ENCODE measurements at regions not wholly inside any gene's neighbourhood (a gene's known extent, or its start where the extent isn't known, plus 50 kb on each side); places are given as distances from the start of the nearest gene placed in this dataset.

DNA sequence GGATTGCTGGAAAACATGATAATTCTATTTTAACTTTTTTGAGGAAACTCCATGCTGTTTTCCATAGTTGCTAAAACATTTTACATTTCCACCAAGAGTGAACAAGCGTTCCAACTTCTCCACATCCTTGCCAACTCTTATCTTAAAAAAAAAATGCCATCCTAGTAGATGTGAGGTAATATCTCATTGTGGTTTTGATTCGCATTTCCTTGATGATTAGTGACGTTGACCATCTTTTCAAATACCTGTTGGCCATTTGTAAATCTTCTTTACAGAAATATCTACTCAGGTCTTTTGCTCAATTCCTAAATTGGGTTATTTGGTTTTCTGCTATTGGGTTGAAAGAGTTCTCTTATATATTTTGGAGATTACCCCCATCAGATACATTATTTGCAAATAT, 77.4 kb upstream of the CLDN14 start:
- TF ChIP-seq, protein P1, sequence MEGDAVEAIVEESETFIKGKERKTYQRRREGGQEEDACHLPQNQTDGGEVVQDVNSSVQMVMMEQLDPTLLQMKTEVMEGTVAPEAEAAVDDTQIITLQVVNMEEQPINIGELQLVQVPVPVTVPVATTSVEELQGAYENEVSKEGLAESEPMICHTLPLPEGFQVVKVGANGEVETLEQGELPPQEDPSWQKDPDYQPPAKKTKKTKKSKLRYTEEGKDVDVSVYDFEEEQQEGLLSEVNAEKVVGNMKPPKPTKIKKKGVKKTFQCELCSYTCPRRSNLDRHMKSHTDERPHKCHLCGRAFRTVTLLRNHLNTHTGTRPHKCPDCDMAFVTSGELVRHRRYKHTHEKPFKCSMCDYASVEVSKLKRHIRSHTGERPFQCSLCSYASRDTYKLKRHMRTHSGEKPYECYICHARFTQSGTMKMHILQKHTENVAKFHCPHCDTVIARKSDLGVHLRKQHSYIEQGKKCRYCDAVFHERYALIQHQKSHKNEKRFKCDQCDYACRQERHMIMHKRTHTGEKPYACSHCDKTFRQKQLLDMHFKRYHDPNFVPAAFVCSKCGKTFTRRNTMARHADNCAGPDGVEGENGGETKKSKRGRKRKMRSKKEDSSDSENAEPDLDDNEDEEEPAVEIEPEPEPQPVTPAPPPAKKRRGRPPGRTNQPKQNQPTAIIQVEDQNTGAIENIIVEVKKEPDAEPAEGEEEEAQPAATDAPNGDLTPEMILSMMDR (IDR thresholded peaks at IDR 0.05) = no peak
- TF ChIP-seq POLR2AphosphoS5 (IDR thresholded peaks at IDR 0.05) (no peak), POLR2A (IDR thresholded peaks at IDR 0.05) (no peak), EP300 (IDR thresholded peaks at IDR 0.05) (no peak)

All from upper lobe of left lung (tissue), 4 donors.